ENCODE measurements at regions not wholly inside any gene's neighbourhood (a gene's known extent, or its start where the extent isn't known, plus 50 kb on each side); places are given as distances from the start of the nearest gene placed in this dataset.

GRCh38 chr7:156446990-156447389, 193.6 kb upstream of the RNF32 start:
- Histone ChIP-seq H3K4me3 (no peak overlapping the region), H3K27ac (no peak overlapping the region), H3K9me3 (no peaks in the 10 kb centered on the region), H3K4me1 (no peaks in the 10 kb centered on the region), H3K27me3 (peaks cover 0 to 17% (median 6%) of the 10 kb centered on the region in 7 donors), H3K36me3 (no peaks in the 10 kb centered on the region)
- TF ChIP-seq, protein P1, sequence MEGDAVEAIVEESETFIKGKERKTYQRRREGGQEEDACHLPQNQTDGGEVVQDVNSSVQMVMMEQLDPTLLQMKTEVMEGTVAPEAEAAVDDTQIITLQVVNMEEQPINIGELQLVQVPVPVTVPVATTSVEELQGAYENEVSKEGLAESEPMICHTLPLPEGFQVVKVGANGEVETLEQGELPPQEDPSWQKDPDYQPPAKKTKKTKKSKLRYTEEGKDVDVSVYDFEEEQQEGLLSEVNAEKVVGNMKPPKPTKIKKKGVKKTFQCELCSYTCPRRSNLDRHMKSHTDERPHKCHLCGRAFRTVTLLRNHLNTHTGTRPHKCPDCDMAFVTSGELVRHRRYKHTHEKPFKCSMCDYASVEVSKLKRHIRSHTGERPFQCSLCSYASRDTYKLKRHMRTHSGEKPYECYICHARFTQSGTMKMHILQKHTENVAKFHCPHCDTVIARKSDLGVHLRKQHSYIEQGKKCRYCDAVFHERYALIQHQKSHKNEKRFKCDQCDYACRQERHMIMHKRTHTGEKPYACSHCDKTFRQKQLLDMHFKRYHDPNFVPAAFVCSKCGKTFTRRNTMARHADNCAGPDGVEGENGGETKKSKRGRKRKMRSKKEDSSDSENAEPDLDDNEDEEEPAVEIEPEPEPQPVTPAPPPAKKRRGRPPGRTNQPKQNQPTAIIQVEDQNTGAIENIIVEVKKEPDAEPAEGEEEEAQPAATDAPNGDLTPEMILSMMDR (IDR thresholded peaks at IDR 0.05): no peak
- DNase-seq (no peak), ATAC-seq (no peak)
- intact Hi-C loops (cut with DNase I): no loop called here

- H3K4me3 ChIP-seq: no peak overlapping the region
- no peaks in the 10 kb centered on the region for H3K36me3 ChIP-seq
- no peaks in the 10 kb centered on the region for H3K4me1 ChIP-seq
- peaks cover 0 to 23% (median 11%) of the 10 kb centered on the region in 7 donors for H3K27me3 ChIP-seq
- intact Hi-C loops (cut with DNase I): no loop called here
- no peaks in the 10 kb centered on the region for H3K9me3 ChIP-seq
- TF ChIP-seq, protein P1 (IDR thresholded peaks at IDR 0.05): no peak
- WGBS, 2 donors: 80 to 86% methylated on average over 16 of the region's 16 CpGs
- ATAC-seq (no peak), DNase-seq (no peak)
- no peak overlapping the region for H3K27ac ChIP-seq
Measured at GRCh38 chr7:156445997-156446761, 194.4 kb upstream of the RNF32 start.

DNA sequence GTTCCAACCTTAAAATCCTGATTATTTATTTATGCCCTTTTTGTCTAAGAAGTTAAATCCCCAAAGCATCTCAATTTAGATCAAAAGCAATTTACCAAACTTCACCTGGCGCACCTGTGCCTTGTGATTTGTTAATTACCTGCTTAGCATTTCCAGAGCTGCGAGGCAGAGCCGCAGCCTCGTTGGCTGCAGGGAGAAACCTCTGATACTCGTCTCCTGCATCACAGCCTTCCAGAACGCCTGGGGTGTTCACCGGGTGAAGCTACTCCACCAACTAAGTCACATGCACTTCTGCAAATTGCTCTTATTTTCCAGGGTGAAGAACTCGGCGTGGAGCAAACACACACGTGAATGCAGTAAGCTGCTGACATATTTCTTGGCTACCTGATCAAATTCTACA, 198.1 kb upstream of the RNF32 start:
- Histone ChIP-seq H3K36me3 (no peaks in the 10 kb centered on the region), H3K4me1 (no peaks in the 10 kb centered on the region), H3K27me3 (peaks cover 0 to 23% (median 11%) of the 10 kb centered on the region in 7 donors), H3K4me3 (no peak overlapping the region), H3K27ac (no peak overlapping the region), H3K9me3 (no peaks in the 10 kb centered on the region)
- DNase-seq: no peak
- intact Hi-C loops (cut with DNase I): no loop called here
- WGBS, 2 donors: 32 to 36% methylated on average over 10 of the region's 10 CpGs
- ATAC-seq: no peak
- TF ChIP-seq, protein P1 (IDR thresholded peaks at IDR 0.05): no peak

DNA sequence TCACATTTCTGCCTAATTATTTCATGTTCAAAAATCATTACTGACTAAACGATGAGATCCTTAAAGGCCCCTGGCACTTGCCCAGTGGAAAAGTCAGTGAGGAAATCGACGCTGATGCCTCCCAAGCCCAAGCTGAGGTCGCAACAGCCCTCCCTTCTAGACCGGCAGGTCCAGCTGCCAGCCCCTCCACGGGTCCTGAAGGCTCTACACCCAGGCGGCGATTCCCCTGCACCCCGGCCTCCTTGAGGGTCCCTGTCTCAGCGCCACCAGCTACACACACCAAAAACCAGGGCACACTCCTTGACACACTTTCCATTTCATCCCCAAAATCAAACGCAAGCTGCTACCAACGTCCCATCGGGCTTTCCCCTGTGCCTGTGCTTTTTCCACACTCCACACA, 200.1 kb upstream of the RNF32 start:
- no peak overlapping the region for H3K4me3 ChIP-seq
- intact Hi-C loops (cut with DNase I): no loop called here
- no peaks in the 10 kb centered on the region for H3K9me3 ChIP-seq
- H3K36me3 ChIP-seq: no peaks in the 10 kb centered on the region
- H3K4me1 ChIP-seq: no peaks in the 10 kb centered on the region
- TF ChIP-seq, protein P1 (IDR thresholded peaks at IDR 0.05): no peak
- no peak overlapping the region for H3K27ac ChIP-seq
- ATAC-seq: no peak
- peaks cover 0 to 15% (median 11%) of the 10 kb centered on the region in 7 donors for H3K27me3 ChIP-seq
- DNase-seq: no peak
- 88 to 91% methylated on average over 13 of the region's 13 CpGs for WGBS, 2 donors

Data from heart right ventricle (tissue), 16 donors.